Ectodermal cell (in vitro differentiated cells): ENCODE measurements at regions not wholly inside any gene's neighbourhood (a gene's known extent, or its start where the extent isn't known, plus 50 kb on each side); places are given as distances from the start of the nearest gene placed in this dataset.

Experiments used
- H3K27ac ChIP-seq: 2 replicates; pipeline ENCODE4 v1.7.0; 2013; ENCODE audit warnings: mild to moderate bottlenecking, low read depth, low read length; ENCODE audit not compliant: insufficient read depth, poor library complexity, severe bottlenecking
- H3K27me3 ChIP-seq: 2 replicates; pipeline ENCODE4 v1.7.0; 2013; ENCODE audit warnings: mild to moderate bottlenecking, low read length; ENCODE audit not compliant: insufficient read depth, control insufficient read depth, poor library complexity, severe bottlenecking
- H3K36me3 ChIP-seq: one replicate; pipeline ENCODE4 v1.7.0; 2013; ENCODE audit warnings: low read length; ENCODE audit not compliant: control insufficient read depth, insufficient read depth
- H3K4me1 ChIP-seq: one replicate; pipeline ENCODE4 v1.7.0; 2013; ENCODE audit warnings: low read length; ENCODE audit not compliant: control insufficient read depth, insufficient read depth
- H3K4me3 ChIP-seq: 2 replicates; pipeline ENCODE4 v1.7.0; 2013; ENCODE audit warnings: low read depth, low read length, control low read depth; ENCODE audit not compliant: insufficient read depth
- H3K9me3 ChIP-seq: 2 replicates; pipeline ENCODE4 v1.7.0; 2013; ENCODE audit warnings: mild to moderate bottlenecking, low read length, moderate library complexity; ENCODE audit not compliant: control insufficient read depth
- WGBS, 2 experiments: methylation state at CpG; one replicate each; pipeline ENCODE4 v1.1.7; 2013; ENCODE audit warnings: missing lambda C conversion rate in 2 of 2; 5-methylcytosine and 5-hydroxymethylcytosine counted together

GRCh38 chr4:133776961-133777360, 424.6 kb downstream of the PABPC4L start:
- no peaks in the 10 kb centered on the region for H3K36me3 ChIP-seq
- no peaks in the 10 kb centered on the region for H3K27me3 ChIP-seq
- 80 to 95% methylated on average over 1 to 4 of the region's 4 CpGs for WGBS, 2 experiments
- no peak overlapping the region for H3K4me3 ChIP-seq
- H3K4me1 ChIP-seq, result no peaks in the 10 kb centered on the region
- H3K27ac ChIP-seq, result no peak overlapping the region
- H3K9me3 ChIP-seq, result no peaks in the 10 kb centered on the region

- Histone ChIP-seq H3K4me3 (no peak overlapping the region), H3K4me1 (no peaks in the 10 kb centered on the region), H3K27me3 (no peaks in the 10 kb centered on the region), H3K27ac (no peak overlapping the region), H3K9me3 (no peaks in the 10 kb centered on the region), H3K36me3 (no peaks in the 10 kb centered on the region)
- 100% methylated on average over 1 to 2 of the region's 2 CpGs for WGBS, 2 experiments
Measured at GRCh38 chr4:133776503-133776902, 425.1 kb downstream of the PABPC4L start.

GRCh38 chr4:133775881-133776280, 425.7 kb downstream of the PABPC4L start:
- H3K9me3 ChIP-seq, result peaks cover 2% of the 10 kb centered on the region
- H3K4me3 ChIP-seq, result no peak overlapping the region
- no peaks in the 10 kb centered on the region for H3K27me3 ChIP-seq
- H3K36me3 ChIP-seq, result no peaks in the 10 kb centered on the region
- H3K4me1 ChIP-seq, result no peaks in the 10 kb centered on the region
- no peak overlapping the region for H3K27ac ChIP-seq

- WGBS, 2 experiments, result 86 to 100% methylated on average over 1 of the region's 1 CpG
- no peaks in the 10 kb centered on the region for H3K36me3 ChIP-seq
- peaks cover 2% of the 10 kb centered on the region for H3K9me3 ChIP-seq
- H3K27me3 ChIP-seq, result no peaks in the 10 kb centered on the region
- H3K27ac ChIP-seq, result no peak overlapping the region
- no peak overlapping the region for H3K4me3 ChIP-seq
- no peaks in the 10 kb centered on the region for H3K4me1 ChIP-seq
Measured at GRCh38 chr4:133775469-133775868, 426.1 kb downstream of the PABPC4L start.

GRCh38 chr4:133759428-133759827, 442.2 kb downstream of the PABPC4L start:
- Histone ChIP-seq H3K27ac (peak overlapping the region; percentile 50), H3K27me3 (no peaks in the 10 kb centered on the region), H3K4me1 (no peaks in the 10 kb centered on the region), H3K36me3 (no peaks in the 10 kb centered on the region), H3K9me3 (no peaks in the 10 kb centered on the region), H3K4me3 (no peak overlapping the region)
- 78 to 81% methylated on average over 7 of the region's 7 CpGs for WGBS, 2 experiments

- H3K36me3 ChIP-seq, result no peaks in the 10 kb centered on the region
- no peaks in the 10 kb centered on the region for H3K27me3 ChIP-seq
- H3K27ac ChIP-seq, result no peak overlapping the region
- H3K9me3 ChIP-seq, result no peaks in the 10 kb centered on the region
- no peaks in the 10 kb centered on the region for H3K4me1 ChIP-seq
- WGBS, 2 experiments, result 93% methylated on average over 3 of the region's 3 CpGs
- H3K4me3 ChIP-seq, result no peak overlapping the region
Measured at GRCh38 chr4:133741766-133742165, 459.8 kb downstream of the PABPC4L start.

GRCh38 chr4:133720001-133720400, 481.6 kb downstream of the PABPC4L start:
- H3K4me3 ChIP-seq, result no peak overlapping the region
- 84 to 96% methylated on average over 1 of the region's 2 CpGs for WGBS, 2 experiments

GRCh38 chr4:133719098-133719497, 482.5 kb downstream of the PABPC4L start:
- no peak overlapping the region for H3K27ac ChIP-seq
- no peaks in the 10 kb centered on the region for H3K9me3 ChIP-seq
- no peaks in the 10 kb centered on the region for H3K27me3 ChIP-seq
- no peak overlapping the region for H3K4me3 ChIP-seq
- no peaks in the 10 kb centered on the region for H3K4me1 ChIP-seq
- H3K36me3 ChIP-seq, result no peaks in the 10 kb centered on the region

More at GRCh38 chr4:133720001-133720400, 481.6 kb downstream of the PABPC4L start:
- H3K4me1 ChIP-seq, result no peaks in the 10 kb centered on the region
- no peaks in the 10 kb centered on the region for H3K36me3 ChIP-seq
- H3K27me3 ChIP-seq, result no peaks in the 10 kb centered on the region
- no peaks in the 10 kb centered on the region for H3K9me3 ChIP-seq
- H3K27ac ChIP-seq, result no peak overlapping the region

GRCh38 chr4:133714211-133714610, 487.4 kb downstream of the PABPC4L start:
- H3K27ac ChIP-seq, result no peak overlapping the region
- H3K27me3 ChIP-seq, result no peaks in the 10 kb centered on the region
- H3K4me1 ChIP-seq, result no peaks in the 10 kb centered on the region
- H3K4me3 ChIP-seq, result no peak overlapping the region
- H3K9me3 ChIP-seq, result no peaks in the 10 kb centered on the region
- H3K36me3 ChIP-seq, result no peaks in the 10 kb centered on the region

- WGBS, 2 experiments, result 93 to 95% methylated on average over 3 of the region's 3 CpGs
- no peak overlapping the region for H3K27ac ChIP-seq
- no peak overlapping the region for H3K4me3 ChIP-seq
Measured at GRCh38 chr4:133713340-133713739, 488.2 kb downstream of the PABPC4L start.

GRCh38 chr4:133711817-133712216, 489.8 kb downstream of the PABPC4L start:
- Histone ChIP-seq H3K27ac (no peak overlapping the region), H3K4me3 (no peak overlapping the region)
- 93 to 94% methylated on average over 6 of the region's 6 CpGs for WGBS, 2 experiments

More at GRCh38 chr4:133713340-133713739, 488.2 kb downstream of the PABPC4L start:
- no peaks in the 10 kb centered on the region for H3K27me3 ChIP-seq
- H3K36me3 ChIP-seq, result no peaks in the 10 kb centered on the region
- no peaks in the 10 kb centered on the region for H3K4me1 ChIP-seq
- no peaks in the 10 kb centered on the region for H3K9me3 ChIP-seq

More at GRCh38 chr4:133711817-133712216, 489.8 kb downstream of the PABPC4L start:
- Histone ChIP-seq H3K9me3 (no peaks in the 10 kb centered on the region), H3K27me3 (no peaks in the 10 kb centered on the region), H3K36me3 (no peaks in the 10 kb centered on the region), H3K4me1 (no peaks in the 10 kb centered on the region)
